Retinal pigment epithelial cell (primary cell): ENCODE measurements at regions not wholly inside any gene's neighbourhood (a gene's known extent, or its start where the extent isn't known, plus 50 kb on each side); places are given as distances from the start of the nearest gene placed in this dataset.

Experiments used
- DNase-seq: peaks from one replicate; pipeline ENCODE4 v3.0.0-alpha.2; 2010; ENCODE audit warnings: low read depth
- H3K4me3 ChIP-seq: 2 replicates; pipeline ENCODE4 v1.5.1; 2011; ENCODE audit warnings: mild to moderate bottlenecking, low read length, control low read depth, moderate library complexity
- TF ChIP-seq, protein P1 (sequence below): conservative IDR thresholded peaks from 2 replicates; pipeline ENCODE4 v1.5.1; 2011; ENCODE audit warnings: low read depth, low read length, control low read depth, inconsistent platforms

DNA sequence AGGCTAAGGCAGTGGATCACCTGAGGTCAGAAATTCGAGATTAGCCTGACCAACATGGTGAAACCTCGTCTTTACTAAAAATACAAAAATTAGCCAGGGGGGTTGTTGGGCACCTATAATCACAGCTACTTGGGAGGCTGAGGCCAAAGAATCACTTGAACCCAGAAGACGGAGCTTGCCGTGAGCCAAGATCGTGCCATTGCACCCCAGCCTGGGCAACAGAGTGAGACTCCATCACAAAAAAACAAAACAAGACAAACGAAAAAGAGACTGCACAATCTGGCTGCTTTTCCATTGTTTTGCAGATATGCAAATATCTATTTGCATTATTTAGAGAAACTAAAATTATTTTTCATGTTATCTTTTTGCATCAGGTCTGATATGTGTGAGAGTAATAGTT is 83.6 kb downstream of the ZNF486 start:
- no peak for DNase-seq
- TF ChIP-seq, protein P1, sequence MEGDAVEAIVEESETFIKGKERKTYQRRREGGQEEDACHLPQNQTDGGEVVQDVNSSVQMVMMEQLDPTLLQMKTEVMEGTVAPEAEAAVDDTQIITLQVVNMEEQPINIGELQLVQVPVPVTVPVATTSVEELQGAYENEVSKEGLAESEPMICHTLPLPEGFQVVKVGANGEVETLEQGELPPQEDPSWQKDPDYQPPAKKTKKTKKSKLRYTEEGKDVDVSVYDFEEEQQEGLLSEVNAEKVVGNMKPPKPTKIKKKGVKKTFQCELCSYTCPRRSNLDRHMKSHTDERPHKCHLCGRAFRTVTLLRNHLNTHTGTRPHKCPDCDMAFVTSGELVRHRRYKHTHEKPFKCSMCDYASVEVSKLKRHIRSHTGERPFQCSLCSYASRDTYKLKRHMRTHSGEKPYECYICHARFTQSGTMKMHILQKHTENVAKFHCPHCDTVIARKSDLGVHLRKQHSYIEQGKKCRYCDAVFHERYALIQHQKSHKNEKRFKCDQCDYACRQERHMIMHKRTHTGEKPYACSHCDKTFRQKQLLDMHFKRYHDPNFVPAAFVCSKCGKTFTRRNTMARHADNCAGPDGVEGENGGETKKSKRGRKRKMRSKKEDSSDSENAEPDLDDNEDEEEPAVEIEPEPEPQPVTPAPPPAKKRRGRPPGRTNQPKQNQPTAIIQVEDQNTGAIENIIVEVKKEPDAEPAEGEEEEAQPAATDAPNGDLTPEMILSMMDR = no peak
- H3K4me3 ChIP-seq = no peak overlapping the region

DNA sequence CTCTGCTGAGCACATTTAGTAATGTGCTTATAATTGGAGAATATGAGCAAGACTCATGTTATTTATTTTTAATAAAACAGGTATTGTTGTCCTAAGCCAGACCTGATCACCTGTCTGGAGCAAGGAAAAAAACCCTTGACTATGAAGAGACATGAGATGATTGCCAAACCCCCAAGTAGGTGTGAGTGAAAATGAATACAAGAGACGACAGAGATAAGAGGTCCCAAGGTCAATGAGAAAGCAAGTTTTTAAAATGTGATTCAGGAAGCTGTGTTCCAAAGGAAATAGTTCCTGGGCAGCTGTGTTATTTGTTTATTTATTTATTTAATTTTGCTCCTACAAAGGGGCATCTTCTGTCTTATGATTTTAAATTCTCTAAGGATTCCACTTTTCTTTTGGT is 83.1 kb downstream of the ZNF486 start:
- DNase-seq = no peak

More for the DNA sequence above, 83.1 kb downstream of the ZNF486 start:
- H3K4me3 ChIP-seq = no peak overlapping the region
- TF ChIP-seq, protein P1 = no peak
